Activated CD4-positive, alpha-beta T cell treated with anti-CD3 and anti-CD28 coated beads, Interleukin-2, amount 50 U/mL, for 48 hours (primary cell): ENCODE measurements at regions not wholly inside any gene's neighbourhood (a gene's known extent, or its start where the extent isn't known, plus 50 kb on each side); places are given as distances from the start of the nearest gene placed in this dataset.

Experiments used
- DNase-seq, 2 experiments: peaks; one replicate each; pipeline ENCODE4 v3.0.0-alpha.2; 2020

GRCh38 chr4:71287305-71287704 lies 51.5 kb upstream of the SLC4A4 start:
- no peak for DNase-seq

- no peak for DNase-seq
Observed at GRCh38 chr4:71288875-71289274, 49.9 kb upstream of the SLC4A4 start.
